ENCODE measurements at regions not wholly inside any gene's neighbourhood (a gene's known extent, or its start where the extent isn't known, plus 50 kb on each side); places are given as distances from the start of the nearest gene placed in this dataset.

DNA sequence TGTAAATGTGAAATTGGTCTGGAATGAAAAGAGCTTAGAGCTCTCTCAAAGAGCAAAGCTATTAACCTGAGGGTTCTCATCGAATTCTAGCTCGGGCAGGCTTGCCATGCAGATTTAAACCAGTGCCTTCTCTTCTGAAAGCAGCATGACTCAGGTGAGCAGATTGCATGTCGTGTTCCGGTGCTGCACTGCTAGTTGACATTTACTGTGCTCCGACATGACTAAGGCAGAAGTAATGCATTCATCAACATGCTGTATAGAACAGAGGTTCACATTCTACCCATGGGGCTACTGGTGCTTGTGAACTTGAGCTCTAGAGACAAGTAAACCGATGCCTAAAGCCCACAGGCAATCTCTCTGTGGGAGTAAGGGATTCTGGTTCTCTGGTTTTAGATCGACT lies 947.7 kb downstream of the EFNB2 start:
- TF ChIP-seq, protein P1, sequence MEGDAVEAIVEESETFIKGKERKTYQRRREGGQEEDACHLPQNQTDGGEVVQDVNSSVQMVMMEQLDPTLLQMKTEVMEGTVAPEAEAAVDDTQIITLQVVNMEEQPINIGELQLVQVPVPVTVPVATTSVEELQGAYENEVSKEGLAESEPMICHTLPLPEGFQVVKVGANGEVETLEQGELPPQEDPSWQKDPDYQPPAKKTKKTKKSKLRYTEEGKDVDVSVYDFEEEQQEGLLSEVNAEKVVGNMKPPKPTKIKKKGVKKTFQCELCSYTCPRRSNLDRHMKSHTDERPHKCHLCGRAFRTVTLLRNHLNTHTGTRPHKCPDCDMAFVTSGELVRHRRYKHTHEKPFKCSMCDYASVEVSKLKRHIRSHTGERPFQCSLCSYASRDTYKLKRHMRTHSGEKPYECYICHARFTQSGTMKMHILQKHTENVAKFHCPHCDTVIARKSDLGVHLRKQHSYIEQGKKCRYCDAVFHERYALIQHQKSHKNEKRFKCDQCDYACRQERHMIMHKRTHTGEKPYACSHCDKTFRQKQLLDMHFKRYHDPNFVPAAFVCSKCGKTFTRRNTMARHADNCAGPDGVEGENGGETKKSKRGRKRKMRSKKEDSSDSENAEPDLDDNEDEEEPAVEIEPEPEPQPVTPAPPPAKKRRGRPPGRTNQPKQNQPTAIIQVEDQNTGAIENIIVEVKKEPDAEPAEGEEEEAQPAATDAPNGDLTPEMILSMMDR (IDR thresholded peaks at IDR 0.05): no peak
- no peak for TF ChIP-seq POLR2AphosphoS5 (IDR thresholded peaks at IDR 0.05)
- no peak for TF ChIP-seq EP300 (IDR thresholded peaks at IDR 0.05)
- no peak for TF ChIP-seq POLR2A (IDR thresholded peaks at IDR 0.05; ENCODE audit: low read depth)
- H3K27ac ChIP-seq (replicated peaks in 1 of 4): no peak overlapping the region
- no peaks in the 10 kb centered on the region for H3K36me3 ChIP-seq
- H3K4me3 ChIP-seq: no peak overlapping the region
- H3K27me3 ChIP-seq: no peaks in the 10 kb centered on the region
- WGBS: 89% methylated on average over 7 of the region's 7 CpGs
- no peaks in the 10 kb centered on the region for H3K4me1 ChIP-seq
- no peak for DNase-seq (ENCODE audit: extremely low spot score)
- no peaks in the 10 kb centered on the region for H3K9me3 ChIP-seq
- intact Hi-C loops (cut with DNase I): no loop called here

DNA sequence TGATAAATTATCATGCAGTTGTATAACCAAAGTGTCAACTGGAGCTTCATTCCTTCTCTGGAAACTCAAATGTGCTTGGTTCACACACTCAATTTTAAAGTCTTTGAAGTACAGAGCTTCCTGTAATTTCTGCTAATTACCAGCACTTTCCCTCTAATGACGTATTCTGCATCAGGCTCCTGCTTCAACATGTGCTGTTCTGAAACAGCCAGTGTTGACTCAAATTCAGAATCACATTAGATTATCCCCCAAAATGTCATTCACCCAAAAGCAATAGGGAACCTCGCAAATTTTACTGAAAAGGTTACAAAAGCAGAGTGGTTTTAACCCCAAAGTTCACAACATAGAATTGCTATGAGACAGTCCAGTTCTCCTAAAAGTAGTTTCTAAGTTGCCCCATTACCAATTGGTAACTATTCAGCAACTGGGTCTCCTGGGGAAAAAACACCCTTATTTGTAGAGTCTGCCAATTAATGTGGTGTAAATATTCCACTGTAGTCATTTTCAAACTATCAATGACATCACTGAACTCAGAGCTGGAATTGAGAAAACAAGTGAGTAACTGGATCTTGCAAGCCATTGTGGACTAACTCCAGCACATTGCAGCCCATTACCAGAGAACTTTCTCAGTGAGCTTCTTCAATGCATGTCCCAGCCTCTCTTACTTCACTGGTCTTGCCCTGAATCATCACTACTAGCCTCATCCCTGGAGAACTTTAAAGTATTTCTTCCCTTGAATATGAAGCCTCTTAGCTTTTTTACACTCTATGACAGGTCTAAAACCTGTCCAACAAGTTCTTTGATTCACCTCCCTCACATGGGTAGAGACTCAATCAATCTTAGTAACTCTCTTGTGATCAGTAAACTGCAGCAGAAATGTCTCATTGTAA lies 955.4 kb downstream of the EFNB2 start:
- no peaks in the 10 kb centered on the region for H3K4me1 ChIP-seq
- H3K27me3 ChIP-seq: no peaks in the 10 kb centered on the region
- H3K27ac ChIP-seq (replicated peaks in 1 of 4): no peak overlapping the region
- H3K4me3 ChIP-seq: no peak overlapping the region
- WGBS: 92% methylated on average over 2 of the region's 2 CpGs
- intact Hi-C loops (cut with DNase I): no loop called here
- TF ChIP-seq, protein P1 (IDR thresholded peaks at IDR 0.05): no peak
- no peak for TF ChIP-seq POLR2A (IDR thresholded peaks at IDR 0.05; ENCODE audit: low read depth)
- no peak for TF ChIP-seq POLR2AphosphoS5 (IDR thresholded peaks at IDR 0.05)
- no peak for TF ChIP-seq EP300 (IDR thresholded peaks at IDR 0.05)
- H3K9me3 ChIP-seq: no peaks in the 10 kb centered on the region
- no peak for DNase-seq (ENCODE audit: extremely low spot score)
- no peaks in the 10 kb centered on the region for H3K36me3 ChIP-seq

DNA sequence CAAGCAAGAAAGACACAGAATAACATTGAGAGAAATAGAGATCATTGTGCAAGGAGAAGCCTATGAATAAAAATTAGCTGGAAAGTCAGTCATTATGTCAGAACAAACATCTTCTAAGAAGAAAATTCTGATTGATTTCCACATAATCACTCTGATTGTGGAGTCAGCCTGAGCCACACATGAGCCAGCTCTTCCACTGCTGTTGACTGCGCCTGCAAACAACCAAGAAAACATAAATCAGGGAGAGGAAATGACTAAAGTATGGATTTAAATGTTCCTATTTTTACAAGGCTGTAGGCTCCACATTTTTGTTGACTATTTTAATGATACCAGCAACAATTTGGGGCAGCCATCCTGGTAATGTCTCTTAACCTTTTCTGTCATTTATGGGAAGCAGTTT lies 962.3 kb downstream of the EFNB2 start:
- intact Hi-C loops (cut with DNase I): no loop called here
- TF ChIP-seq POLR2A (IDR thresholded peaks at IDR 0.05; ENCODE audit: low read depth): no peak
- TF ChIP-seq POLR2AphosphoS5 (IDR thresholded peaks at IDR 0.05): no peak
- TF ChIP-seq, protein P1 (IDR thresholded peaks at IDR 0.05): no peak
- no peak for TF ChIP-seq EP300 (IDR thresholded peaks at IDR 0.05)
- Histone ChIP-seq H3K27ac (replicated peaks in 1 of 4) (no peak overlapping the region), H3K36me3 (no peaks in the 10 kb centered on the region), H3K27me3 (no peaks in the 10 kb centered on the region), H3K9me3 (no peaks in the 10 kb centered on the region), H3K4me1 (no peaks in the 10 kb centered on the region), H3K4me3 (no peak overlapping the region)
- 83% methylated on average over 1 of the region's 1 CpG for WGBS
- DNase-seq (ENCODE audit: extremely low spot score): no peak

DNA sequence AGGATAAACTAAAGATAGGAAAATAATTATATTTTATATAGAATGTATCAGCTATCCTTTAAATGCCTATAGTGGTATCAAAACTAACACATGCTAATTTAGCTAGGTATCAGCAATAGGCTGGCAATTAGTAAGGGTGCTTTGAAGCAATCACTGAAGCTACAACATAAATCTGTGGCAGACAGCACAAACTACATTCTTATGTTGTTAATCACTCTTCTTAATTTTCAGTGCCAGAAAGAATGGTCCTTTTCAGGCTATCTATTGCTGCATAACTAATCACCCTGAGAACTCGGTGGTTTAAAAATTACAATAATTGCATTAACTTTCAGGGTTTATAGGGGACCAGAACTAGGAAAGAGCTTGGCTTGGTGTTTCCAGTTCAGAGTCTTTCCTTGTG lies 963.1 kb downstream of the EFNB2 start:
- WGBS: 58% methylated on average over 1 of the region's 1 CpG
- intact Hi-C loops (cut with DNase I): no loop called here
- H3K4me1 ChIP-seq: no peaks in the 10 kb centered on the region

More for the DNA sequence above, 963.1 kb downstream of the EFNB2 start:
- Histone ChIP-seq H3K9me3 (no peaks in the 10 kb centered on the region), H3K4me3 (no peak overlapping the region), H3K27me3 (no peaks in the 10 kb centered on the region), H3K27ac (replicated peaks in 1 of 4) (no peak overlapping the region), H3K36me3 (no peaks in the 10 kb centered on the region)
- no peak for DNase-seq (ENCODE audit: extremely low spot score)
- TF ChIP-seq, protein P1 (IDR thresholded peaks at IDR 0.05): no peak
- TF ChIP-seq POLR2A (IDR thresholded peaks at IDR 0.05; ENCODE audit: low read depth) (no peak), POLR2AphosphoS5 (IDR thresholded peaks at IDR 0.05) (no peak), EP300 (IDR thresholded peaks at IDR 0.05) (no peak)

Data from esophagus muscularis mucosa (tissue), 4 donors.